Cardiac fibroblast (primary cell): ENCODE measurements at regions not wholly inside any gene's neighbourhood (a gene's known extent, or its start where the extent isn't known, plus 50 kb on each side); places are given as distances from the start of the nearest gene placed in this dataset.
"Not testable (repeated sequence)": the region's sequence is repeated elsewhere in the genome, so short reads cannot be mapped to it uniquely, and the experiment has no call there.

Source experiments
- DNase-seq, 2 donors: peaks; one replicate each; pipeline versions ENCODE4 v3.0.0 to v3.0.0-alpha.2; 2010; ENCODE audit warnings: low read depth in 2 of 2
- H3K4me3 ChIP-seq, 2 donors: replicated peaks in 1 of 2; 1 replicate in 1 of 2; 2 replicates in 1 of 2; pipeline ENCODE4 v1.5.1; 2011; ENCODE audit warnings: low read depth in 2 of 2, low read length in 2 of 2, mild to moderate bottlenecking in 2 of 2, moderate library complexity in 1 of 2
- TF ChIP-seq, protein P1 (sequence below): IDR thresholded peaks from one replicate; pipeline ENCODE4 v1.5.1; 2011; ENCODE audit warnings: low read depth, mild to moderate bottlenecking, low read length, inconsistent platforms

DNA sequence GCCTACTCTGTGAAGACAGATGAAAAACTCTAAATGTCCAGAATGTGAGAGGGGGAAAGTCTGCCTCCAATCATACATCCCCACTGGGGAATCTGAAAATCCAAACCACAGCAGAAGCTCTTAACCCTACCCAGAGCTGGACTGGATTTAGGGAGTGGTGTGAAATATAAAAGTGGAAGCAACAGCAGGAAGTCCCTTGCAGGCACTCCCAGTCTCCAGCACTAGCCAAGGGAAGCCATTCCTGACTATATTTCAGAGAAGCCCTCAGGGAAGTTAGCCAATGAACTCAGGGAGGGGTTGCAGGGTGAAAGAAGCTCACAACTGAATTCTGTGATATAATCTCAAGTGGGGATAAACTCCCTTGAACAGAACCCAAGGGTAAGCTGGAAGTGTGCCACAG, 51.5 kb downstream of the CRPPA start:
- DNase-seq = no peak
- TF ChIP-seq, protein P1, sequence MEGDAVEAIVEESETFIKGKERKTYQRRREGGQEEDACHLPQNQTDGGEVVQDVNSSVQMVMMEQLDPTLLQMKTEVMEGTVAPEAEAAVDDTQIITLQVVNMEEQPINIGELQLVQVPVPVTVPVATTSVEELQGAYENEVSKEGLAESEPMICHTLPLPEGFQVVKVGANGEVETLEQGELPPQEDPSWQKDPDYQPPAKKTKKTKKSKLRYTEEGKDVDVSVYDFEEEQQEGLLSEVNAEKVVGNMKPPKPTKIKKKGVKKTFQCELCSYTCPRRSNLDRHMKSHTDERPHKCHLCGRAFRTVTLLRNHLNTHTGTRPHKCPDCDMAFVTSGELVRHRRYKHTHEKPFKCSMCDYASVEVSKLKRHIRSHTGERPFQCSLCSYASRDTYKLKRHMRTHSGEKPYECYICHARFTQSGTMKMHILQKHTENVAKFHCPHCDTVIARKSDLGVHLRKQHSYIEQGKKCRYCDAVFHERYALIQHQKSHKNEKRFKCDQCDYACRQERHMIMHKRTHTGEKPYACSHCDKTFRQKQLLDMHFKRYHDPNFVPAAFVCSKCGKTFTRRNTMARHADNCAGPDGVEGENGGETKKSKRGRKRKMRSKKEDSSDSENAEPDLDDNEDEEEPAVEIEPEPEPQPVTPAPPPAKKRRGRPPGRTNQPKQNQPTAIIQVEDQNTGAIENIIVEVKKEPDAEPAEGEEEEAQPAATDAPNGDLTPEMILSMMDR = no peak
- H3K4me3 ChIP-seq = no peak overlapping the region

DNA sequence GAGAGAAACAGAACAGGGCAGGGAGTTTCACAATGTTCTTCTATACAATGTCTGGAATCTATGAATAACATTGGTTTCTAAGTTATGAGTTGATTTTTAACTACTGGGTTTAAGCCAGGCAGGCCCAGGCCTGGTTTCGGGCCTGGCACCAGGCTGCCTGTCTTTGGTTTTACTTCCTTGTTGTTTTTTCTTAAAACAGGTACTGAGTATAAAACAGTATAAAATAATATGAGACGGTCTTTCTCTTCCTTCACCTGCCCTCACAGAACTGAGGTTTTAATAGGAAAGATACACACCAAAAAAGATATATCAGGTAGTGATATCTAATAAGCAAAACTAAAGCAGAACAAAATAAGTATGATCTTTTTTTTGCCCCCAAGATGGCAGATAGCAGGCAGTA, 52.0 kb downstream of the CRPPA start:
- DNase-seq, H3K4me3 ChIP-seq: not testable (repeated sequence)

DNA sequence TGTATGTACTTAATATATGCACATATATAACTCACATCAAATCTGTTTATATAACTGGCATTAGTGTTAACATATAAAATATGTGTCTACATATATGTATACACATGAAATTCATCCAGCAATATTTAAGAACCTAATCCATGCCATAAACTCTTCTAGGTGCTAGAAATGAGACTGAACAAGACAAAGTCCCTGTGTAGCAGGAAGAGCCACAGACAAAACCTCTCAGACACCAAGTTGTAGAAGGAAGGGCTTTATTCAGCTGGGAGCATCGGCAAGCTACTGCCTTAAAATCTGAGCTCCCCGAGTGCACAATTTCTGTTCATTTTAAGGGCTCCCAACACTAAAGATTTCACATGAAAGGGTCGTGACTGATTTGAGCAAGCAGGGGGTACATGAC, 52.5 kb downstream of the CRPPA start:
- no peak overlapping the region for H3K4me3 ChIP-seq
- DNase-seq = no peak
- TF ChIP-seq, protein P1 = no peak

DNA sequence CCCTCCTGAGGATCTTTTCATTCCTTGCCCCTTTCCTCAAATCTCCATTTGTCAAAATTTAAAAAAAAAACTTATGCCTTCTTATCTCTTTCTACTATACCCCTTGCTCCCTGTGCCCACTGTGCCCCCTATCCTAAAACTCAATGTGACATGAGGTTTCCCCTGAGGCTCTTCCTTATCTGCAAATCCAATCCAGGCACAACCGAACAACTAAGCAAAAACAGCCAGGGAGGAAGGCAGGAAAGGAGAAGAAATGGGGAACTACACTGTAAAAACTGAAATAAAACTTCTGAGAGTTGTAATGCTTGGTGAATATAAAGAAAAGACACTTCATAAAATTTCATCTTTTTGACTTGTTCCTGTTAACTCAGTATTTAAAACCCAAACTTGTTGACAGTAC, 54.2 kb downstream of the CRPPA start:
- no peak for DNase-seq
- H3K4me3 ChIP-seq = no peak overlapping the region
- TF ChIP-seq, protein P1 = no peak

DNA sequence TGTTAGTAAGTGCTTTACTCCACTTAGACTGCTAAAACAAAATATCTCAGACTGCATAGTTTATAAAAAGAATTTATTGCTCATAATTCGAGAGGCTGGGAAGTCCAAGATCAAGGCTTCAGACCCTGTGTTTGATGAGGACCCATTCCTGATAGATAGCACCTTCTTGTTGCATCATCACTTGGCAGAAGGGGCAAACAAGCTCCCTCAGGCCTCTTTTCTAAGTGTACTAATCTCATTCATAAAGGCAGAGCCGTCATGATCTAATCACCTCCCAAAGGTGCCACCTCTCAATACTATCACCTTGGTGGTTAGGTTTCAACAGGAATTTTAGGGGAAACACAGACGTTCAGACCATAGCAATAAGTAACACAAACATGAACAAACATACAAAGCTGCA, 55.4 kb downstream of the CRPPA start:
- TF ChIP-seq, protein P1 = no peak
- no peak overlapping the region for H3K4me3 ChIP-seq
- no peak for DNase-seq

DNA sequence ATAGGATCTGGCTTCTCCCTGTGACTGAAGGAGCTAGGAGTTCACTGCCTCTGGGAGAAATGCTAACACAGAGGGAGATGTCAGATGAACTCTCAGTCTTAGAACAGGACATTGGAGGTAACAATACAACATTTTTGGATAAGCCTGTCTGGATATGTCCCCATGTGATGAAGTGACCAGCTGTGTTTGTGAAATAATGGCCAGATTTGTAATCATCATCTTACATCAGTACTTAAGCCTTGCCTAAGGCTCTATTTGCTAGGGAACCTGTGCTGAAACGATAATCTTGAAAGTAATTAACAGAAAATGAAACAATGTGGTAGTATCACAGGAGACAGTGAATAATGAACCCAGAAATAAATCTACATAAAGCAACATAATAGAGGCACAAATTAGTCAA, 56.2 kb downstream of the CRPPA start:
- DNase-seq = no peak
- TF ChIP-seq, protein P1 = no peak

DNA sequence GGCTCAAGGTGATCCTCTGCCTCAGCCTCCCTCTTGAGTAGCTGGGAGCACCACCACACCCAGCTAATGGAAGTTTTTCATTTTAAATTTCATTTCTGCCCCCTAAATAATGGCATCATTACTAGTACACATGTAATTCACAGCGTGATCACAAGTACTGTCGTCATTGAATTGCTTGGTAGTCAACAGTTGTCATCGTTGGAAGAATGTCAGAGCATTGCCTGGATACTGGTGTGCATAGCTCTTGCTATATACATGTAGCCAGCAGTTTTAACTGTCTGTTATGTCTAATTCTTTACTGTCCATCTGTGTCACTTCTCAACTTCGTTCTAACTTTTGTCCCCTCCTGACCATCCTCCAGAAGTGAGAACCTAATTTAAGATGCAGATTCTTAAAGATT, 62.1 kb downstream of the CRPPA start:
- TF ChIP-seq, protein P1 = no peak
- H3K4me3 ChIP-seq = no peak overlapping the region
- DNase-seq = peak in 1 of 2 donors; percentile 40

More for the DNA sequence above, 56.2 kb downstream of the CRPPA start:
- H3K4me3 ChIP-seq = no peak overlapping the region

DNA sequence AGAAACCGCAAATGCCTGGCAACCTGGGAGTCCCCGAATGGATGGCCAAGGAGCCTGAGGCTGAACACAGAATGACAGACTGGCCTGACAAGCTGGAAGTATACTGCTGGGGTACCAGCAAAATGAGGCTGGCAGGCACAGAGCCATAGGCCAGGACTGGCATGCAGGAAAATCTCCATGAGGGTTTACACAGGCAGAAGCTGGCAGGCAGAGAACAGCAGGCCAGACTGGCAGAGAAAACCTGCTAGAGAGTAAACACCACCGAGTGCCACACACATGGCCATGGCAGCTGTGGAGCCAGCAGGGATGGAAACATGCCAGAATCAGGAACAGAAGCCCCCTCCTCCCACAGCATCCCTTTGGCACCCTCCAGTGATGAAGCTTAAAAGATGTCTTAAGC, 63.4 kb downstream of the CRPPA start:
- DNase-seq = no peak
- TF ChIP-seq, protein P1 = no peak
- H3K4me3 ChIP-seq = no peak overlapping the region
